ENCODE measurements at regions not wholly inside any gene's neighbourhood (a gene's known extent, or its start where the extent isn't known, plus 50 kb on each side); places are given as distances from the start of the nearest gene placed in this dataset.
"Not testable (repeated sequence)": the region's sequence is repeated elsewhere in the genome, so short reads cannot be mapped to it uniquely, and the experiment has no call there.

- no peak for DNase-seq
These were observed 650.8 kb upstream of the SOX9 start for GRCh38 chr17:71470062-71470461.

DNA sequence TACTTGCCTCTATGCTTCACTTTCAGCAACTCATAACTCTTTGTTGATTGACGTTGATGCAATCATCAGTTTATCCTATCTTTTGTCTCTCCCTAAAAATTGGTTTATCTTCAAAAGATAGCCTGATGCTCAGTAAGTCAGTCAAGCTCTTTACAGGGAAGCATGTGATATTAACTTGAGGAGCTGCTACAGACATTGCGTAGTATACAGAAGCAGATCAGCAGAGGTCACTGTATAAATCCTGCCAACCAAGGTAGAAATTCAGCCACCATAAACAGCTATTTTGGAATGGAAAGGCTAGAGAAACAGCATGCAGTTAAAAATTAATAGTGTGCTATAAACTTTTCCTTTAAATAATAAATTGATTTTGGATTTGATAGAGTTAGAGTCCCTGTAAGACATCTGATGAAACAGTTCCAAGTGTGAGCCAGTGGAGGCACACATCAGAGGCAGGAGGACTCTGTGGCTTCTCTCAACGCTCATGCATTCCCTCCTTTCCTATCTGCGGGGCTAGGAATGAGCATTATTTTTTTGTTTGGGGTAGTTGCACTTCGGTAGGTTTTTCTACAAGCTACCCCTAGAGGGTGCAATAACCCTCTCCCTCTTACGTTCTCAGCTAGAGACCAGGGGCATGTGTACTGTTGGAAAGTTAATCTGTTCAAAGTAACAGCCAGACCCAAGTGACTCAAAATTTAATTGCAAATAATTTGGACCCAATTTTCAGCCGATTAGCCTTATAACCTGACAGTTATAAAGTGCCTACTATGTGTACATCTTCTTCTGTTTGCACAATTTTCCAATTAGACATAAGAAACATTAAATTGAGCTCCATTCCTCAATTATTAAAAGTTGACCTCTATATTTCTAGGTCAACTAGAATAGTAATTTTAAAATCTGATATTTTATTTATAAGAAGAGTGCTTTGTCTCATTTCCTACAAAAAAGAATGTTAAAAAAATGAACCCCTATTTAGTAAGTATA, 647.7 kb upstream of the SOX9 start:
- no peak for DNase-seq

DNA sequence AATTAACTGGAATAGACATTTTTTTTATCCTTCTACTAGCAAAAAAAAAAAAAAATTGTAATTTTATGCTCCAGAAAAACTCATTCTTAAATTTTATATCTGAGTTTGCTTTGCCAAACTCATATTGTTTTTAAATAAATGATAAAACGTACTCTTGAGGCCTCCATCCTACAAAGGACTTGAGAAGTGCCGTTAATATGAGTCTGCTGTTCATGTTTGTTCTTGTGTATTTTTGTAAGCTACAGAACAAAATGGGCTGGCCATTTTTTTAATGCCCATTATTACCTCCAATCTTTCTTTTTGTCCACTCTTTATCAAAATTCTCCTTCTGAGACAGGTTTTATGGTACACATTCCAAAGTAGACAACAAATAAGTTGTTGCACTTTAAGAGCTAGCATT, 643.5 kb upstream of the SOX9 start:
- DNase-seq, result no peak

GRCh38 chr17:71480099-71480498, 640.7 kb upstream of the SOX9 start:
- no peak for DNase-seq

- no peak for DNase-seq
These were observed 638.2 kb upstream of the SOX9 start for GRCh38 chr17:71482625-71483024.

GRCh38 chr17:71484546-71484945, 636.3 kb upstream of the SOX9 start:
- no peak for DNase-seq

GRCh38 chr17:71485426-71485825, 635.4 kb upstream of the SOX9 start:
- DNase-seq, result no peak

GRCh38 chr17:71486261-71486660, 634.6 kb upstream of the SOX9 start:
- DNase-seq, result no peak

GRCh38 chr17:71488851-71489250, 632.0 kb upstream of the SOX9 start:
- no peak for DNase-seq

- DNase-seq, result no peak
These were observed 626.6 kb upstream of the SOX9 start for GRCh38 chr17:71494062-71494855.

DNA sequence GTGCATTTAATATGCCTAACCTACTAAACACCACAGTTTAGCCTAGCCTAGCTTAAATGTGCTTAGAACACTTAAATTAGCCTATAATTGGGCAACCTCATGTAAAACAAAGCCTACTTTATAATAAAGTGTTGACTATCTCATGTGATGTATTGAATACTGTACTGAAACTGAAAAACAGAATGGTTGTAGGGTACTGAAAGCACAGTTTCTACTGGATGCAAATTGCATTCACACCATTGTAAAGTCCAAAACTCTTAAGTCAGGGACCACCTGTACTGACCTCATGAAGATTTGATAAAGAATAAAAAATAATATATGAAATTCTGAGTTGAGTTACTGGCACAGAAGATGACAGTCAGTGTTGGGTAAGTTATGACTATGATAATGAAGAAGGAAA, 625.4 kb upstream of the SOX9 start:
- no peak for DNase-seq

- no peak for DNase-seq
These were observed 624.3 kb upstream of the SOX9 start for GRCh38 chr17:71496552-71496951.

- no peak for DNase-seq
These were observed 619.9 kb upstream of the SOX9 start for GRCh38 chr17:71500761-71501555.

DNA sequence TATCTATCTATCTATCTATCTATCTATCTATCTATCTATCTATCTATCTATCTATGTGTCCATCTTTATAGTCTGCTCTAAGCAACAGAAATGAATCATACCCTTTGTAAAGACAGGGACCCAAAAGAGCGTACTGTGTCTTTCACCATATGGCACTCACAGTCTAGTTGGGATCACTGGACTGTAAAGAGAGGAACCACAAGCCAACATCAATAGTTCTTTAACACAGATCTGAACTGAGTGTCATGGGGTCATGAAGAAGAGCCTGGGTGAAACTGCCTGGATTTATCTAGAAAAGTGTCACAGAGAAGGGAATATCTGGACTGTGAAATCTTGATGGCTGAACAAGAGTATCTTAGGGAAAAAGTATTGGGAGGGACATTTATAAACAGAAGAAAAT, 619.1 kb upstream of the SOX9 start:
- DNase-seq, result no peak

DNA sequence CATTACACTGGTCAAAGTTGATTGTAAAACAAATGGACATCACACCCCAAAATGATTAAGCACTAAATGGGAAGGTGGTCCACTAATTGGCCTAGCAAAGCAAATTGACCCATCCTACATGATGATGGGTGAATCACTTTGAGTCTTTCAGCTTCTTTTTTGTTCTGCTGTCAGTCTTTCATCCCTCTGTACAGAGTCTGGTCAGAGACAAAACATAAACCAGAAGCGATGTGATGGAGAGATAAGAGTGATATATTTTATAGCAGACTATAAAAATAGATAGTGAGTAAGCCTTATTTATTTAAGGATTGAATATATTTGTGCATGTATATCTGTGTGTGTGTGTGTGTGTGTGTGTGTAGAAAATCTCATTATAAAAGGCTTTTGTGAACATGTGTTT, 618.4 kb upstream of the SOX9 start:
- DNase-seq, result no peak

- DNase-seq, result no peak
These were observed 616.9 kb upstream of the SOX9 start for GRCh38 chr17:71503710-71504465.

DNA sequence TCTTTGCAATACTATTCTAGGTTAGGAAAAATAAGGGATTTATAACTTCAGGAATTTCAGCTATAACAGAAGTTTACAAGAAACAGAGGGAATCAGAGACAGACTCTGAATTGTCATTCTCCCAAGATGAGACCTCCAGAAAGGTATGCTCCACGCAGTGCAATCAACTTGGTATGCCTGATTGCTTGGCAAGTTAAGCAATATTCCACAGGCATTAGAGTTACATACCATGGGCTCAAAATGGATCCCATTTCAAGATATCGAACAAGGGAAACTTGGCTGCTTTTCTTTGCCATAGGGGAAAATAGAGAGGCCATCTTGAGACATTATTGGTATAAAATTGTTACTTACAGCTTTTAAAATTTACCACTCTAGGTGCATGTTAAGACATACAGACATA, 615.6 kb upstream of the SOX9 start:
- DNase-seq, result no peak

GRCh38 chr17:71505981-71506380, 614.8 kb upstream of the SOX9 start:
- no peak for DNase-seq

- DNase-seq, result no peak
These were observed 609.4 kb upstream of the SOX9 start for GRCh38 chr17:71511266-71511995.

DNA sequence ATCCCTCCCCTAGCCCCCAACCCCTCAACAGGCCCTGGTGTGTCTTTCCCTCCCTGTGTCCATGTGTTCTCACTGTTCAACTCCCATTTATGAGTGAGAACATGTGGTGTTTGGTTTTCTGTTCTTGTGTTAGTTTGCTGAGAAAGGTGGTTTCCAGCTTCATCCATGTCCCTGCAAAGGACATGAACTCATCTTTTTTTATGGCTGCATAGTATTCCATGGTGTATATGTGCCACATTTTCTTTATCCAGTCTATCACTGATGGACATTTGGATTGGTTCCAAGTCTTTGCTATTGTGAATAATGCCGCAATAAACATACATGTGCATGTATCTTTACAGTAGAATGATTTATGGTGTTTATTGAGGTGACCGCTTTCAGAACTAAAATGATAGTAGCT, 607.1 kb upstream of the SOX9 start:
- DNase-seq, result not testable (repeated sequence)

DNA sequence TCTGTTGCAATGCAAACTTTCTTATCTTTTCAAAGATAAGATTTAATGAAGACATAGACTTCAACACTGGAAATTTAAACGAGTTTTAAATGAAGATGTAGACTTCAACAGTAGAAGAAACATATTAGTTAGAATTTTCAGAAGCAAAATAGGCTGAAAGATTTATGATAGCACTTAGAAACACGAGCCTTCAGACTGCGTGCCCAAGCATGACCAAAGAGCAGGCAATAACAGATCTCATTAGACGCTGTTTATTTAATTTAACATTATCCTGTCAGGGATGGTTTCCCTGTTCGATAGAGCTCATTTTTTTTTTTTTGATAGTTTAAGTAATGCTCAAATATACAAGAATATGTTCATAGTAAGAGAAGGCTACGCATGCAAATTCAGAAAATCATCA, 604.7 kb upstream of the SOX9 start:
- no peak for DNase-seq

- no peak for DNase-seq
These were observed 601.5 kb upstream of the SOX9 start for GRCh38 chr17:71519285-71519684.

All from stimulated activated CD8-positive, alpha-beta memory T cell treated with anti-CD3 and anti-CD28 coated beads, Interleukin-4, amount 100 ng/mL, for 48 hours (primary cell).